NCI-H1092 treated with DMSO at 0.1 percent for 48 hours (cell line): ENCODE measurements at regions not wholly inside any gene's neighbourhood (a gene's known extent, or its start where the extent isn't known, plus 50 kb on each side); places are given as distances from the start of the nearest gene placed in this dataset.

Source experiments
- DNase-seq: peaks from one replicate; lab custom pipeline; 2025; lab: John Stamatoyannopoulos, UW

DNA sequence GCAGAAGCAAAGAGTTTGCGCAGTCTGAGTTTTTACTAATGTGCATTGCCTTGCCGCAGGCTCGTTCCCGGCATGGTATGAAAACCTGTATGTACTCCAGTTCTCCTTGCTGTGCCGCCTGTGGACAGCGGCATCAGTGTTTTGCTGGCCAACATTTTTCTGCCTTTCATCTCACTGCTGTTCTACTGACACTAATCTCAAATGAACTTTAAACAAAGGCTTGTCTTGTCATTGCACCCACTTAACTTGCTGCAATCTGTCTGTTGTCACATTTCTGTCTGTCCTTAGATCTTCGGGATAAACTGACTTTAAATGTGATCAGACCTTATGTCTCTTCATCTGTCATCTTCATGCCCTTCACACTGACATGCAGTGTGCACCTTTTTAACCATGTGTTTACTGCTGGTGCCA, 71.7 kb upstream of the ZNRF2 start:
- no peak for DNase-seq

DNA sequence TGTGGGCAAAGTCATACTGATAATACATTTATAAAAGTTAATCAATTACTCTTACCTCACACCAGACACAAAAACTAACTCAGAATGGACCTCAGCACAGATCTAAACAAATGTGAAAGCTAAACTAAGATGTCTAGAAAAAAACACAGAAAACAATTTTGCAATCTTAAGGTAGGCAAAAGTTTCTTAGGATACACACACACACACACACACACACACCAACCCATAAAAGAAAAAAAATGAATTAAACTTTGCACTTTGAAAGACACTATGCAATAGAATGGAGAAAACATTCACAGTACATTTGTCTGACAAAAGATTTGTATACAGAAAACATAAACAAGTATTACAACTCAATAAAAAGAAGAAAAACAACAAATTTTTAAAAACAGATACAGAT, 70.8 kb upstream of the ZNRF2 start:
- no peak for DNase-seq

DNA sequence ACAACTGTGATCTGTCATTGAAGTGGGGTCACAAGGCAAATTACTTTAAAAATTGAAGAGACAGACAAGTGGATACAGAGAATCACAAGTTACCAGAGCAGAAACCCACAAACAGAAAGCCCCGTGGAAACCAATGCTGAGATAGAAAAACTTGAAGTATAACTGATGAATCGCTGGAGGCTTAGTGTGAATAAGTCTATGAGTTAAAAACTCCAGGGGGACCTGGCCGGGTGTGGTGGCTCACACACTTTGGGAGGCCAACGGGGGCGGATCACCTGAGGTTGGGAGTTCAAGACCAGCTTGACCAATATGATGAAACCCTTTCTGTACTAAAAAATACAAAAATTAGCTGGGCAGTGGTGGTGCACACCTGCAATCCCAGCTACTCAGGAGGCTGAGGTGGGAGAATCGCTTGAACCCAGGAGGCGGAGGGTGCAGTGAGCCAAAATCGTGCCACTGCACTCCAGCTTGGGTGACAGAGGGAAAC, 69.7 kb upstream of the ZNRF2 start:
- DNase-seq: no peak

DNA sequence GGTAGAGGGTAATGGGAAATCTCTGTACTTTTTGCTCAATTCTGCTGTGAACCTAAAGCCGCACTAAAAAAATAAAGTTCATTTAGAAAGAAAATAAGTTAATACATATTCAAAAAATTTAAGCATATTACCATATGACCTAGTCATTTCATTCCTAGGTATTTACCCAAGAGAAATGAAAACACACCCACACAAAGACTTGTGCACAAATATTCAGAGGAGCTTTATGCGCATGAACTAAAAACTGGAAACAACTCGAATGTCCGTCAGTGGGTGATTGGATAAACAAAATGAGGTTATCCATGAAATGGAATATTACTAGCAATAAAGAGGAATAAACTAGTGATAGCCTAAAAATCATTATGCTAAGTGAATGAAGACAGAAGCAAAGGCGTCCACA, 62.6 kb upstream of the ZNRF2 start:
- no peak for DNase-seq

DNA sequence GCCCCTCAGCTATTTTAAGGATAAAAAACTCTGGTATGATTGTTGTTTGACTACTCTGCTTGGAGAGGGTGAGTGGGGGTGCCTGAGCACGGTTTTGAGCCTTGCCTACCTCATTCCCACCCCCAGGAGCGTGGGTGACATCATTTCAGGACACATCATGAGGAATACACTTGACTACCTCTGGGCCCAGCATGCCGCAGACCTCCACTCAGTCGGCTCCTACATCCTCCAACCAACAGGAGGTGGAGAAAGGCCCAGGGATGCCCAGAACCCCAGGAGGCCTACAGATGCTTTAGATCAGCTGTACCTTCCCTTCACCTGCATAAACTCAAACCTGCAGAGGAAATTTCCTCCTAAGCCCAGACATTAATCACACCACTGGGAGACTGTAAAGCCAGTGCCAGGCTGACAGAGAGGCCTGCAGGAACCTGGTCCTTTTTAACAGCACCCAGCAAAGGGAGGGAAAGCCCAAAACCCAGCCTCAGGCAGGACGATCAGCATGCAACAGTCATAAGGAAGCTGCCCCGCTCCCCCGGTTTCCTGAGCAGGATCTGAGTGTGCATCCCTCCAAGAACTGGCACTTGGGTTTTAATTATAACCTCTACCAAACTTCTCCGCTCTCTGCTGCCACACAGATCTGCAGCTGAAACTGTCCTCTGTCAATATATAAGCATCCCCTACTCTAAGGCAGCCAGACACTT, 61.7 kb upstream of the ZNRF2 start:
- DNase-seq: no peak

DNA sequence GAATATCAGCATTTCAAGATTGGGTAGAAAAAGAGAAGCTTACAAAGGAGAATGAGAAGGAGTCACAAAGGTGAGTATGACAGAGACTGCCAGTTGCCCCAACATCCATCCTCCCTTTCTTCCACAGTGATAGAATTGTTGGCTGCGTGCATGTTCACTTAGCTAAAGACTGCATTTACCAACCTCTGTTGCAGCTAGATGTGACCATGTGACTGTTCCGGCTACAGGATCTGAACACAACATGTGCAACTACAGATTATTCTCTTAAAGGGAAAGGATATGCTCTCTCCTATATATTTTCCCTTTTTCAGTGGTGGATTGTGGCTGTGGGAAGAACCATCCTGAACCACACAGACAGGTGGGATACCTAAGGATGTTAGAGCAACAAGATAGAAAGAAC, 60.5 kb upstream of the ZNRF2 start:
- DNase-seq: no peak

DNA sequence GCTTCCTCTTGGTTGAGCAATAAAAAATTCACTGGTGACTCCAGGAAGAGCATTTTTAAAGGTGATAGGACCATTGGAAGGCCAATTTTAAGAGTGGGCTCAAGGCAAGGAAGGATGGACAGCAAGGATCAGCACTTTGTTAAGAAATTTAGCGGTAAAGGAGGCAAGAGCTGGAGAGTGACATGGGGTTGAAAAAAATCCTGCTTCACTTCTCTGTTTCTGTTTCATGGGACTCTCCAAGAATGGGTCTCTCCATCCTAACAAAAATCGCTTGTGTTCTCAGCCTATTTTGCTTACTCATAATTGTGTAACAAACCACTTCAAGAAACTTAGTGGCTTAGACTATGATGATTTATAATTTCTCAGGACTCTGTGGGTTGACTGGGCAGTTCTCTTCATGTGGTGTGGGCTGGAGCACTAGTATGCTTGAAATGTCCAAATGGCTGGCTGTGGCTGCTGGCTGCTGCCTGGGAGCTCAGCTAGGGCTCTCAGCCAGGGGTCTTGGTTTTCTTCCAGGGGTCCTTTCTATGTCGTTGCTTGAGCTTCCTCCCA, 59.8 kb upstream of the ZNRF2 start:
- DNase-seq: peak; percentile 25

DNA sequence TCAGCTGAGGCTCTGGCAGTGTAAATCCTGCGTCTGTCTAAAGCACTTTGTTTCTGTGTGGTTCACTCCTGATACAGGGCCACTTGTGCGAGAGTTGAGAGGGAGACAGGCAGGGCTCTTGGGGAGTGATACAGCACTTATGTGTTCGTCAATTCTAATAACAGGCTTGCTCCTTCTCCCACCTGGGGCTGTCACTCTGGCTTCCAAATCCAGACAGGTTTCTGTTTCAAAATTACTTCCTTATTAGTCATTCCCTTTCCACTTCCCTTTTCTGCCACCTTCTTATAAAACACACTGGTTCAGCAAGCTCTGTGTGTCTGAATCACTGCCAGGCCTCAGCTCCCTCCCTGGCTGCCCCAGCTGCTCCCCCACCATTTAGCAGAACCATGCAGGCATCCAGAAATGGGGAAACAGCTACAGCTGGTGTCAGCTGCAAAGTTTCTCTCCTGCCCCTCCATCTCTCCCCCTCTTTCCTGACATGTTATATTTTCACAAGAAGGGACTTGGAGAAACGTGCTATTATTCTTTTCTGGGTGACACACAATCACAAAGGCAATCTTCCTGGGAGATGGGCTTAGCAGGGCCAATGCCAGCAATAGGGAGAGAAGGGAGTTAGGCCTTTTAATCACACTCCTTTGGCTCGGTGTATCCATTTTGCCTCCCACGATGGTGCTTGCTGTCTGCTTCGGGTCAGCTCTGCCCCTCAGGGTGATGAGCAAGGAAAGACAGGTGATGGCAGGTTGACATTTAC, 58.4 kb upstream of the ZNRF2 start:
- peak; percentile 73 for DNase-seq

DNA sequence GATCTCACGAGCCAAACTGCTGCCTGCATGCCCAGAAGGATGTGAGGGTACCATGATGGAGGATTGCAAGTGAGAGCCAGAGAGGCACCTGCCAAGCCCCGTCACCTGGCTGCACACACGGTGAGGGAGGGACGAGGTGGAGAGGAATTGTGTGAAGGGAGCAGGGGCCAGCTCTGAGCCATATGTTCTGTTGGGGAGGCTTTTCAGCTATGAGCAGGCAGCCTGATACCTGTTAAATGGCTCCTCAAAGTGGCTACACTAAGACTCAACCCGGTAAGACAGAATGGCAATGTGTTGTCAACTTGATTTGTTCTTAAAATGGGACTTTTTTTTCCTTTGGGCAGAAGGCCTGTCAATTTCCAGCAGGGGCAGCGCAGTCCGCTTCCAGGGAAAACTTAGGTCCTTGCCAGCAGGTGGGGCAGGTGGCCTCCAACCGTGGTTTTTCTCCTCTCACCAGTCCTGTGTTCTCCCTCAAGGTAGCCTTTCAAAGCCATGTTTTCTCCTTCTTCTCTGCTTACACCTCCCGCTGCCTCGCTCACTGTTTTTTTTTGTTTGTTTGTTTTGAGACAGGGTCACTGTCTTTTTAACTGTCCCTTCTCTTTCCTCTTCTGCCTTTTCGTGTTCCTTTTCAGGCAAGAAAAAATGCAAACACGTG, 57.7 kb upstream of the ZNRF2 start:
- DNase-seq: peak; percentile 78

DNA sequence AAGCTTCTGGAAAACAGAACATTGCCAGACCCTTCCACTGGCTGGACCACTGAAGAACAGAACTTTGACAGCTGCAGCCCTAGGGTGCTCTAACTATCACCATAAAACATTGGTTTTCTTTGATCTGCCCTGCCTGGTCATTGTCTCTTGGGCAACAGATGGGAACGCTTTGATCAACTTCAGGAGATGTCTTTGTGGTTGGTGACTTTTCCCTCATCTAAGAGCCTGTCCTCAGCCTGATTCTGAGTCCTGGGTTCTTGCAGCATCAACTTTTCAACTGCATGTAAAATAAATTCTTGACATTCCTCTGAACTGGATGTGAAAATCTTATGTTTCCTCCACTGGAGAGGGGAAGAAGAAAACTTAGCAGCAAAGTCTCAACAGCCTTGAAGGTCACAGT, 53.1 kb upstream of the ZNRF2 start:
- no peak for DNase-seq

DNA sequence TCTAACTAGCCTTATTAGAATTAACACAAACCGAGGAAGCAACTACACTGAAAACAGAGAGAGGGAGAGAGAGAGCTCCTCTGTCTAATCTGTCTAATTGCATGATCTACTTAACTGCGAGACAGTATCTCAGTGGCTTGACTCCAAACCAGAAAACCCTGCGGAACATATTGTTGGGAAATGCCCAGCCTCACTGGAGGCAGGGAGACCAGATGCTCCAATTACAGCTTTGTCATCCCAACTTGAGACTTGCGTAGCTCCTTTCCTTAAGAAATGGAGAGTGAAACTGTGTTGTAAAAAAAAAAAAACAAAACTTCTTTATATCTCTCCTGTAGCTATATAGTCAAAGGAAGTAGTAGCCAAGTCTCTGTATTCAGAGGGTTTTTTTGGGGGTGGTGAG, 52.0 kb upstream of the ZNRF2 start:
- no peak for DNase-seq
